Fibroblast of villous mesenchyme (primary cell): ENCODE measurements at regions not wholly inside any gene's neighbourhood (a gene's known extent, or its start where the extent isn't known, plus 50 kb on each side); places are given as distances from the start of the nearest gene placed in this dataset.

Source experiments
- DNase-seq: peaks from one replicate; pipeline ENCODE4 v3.0.0-alpha.2; 2010; ENCODE audit warnings: low read depth
- H3K4me3 ChIP-seq: 2 replicates; pipeline ENCODE4 v1.5.1; 2011; ENCODE audit warnings: low read depth, mild to moderate bottlenecking, low read length
- CTCF ChIP-seq: IDR thresholded peaks from 2 replicates; pipeline ENCODE4 v1.5.1; 2012; ENCODE audit warnings: low read depth, mild to moderate bottlenecking, low read length; ENCODE audit not compliant: insufficient read depth

- H3K4me3 ChIP-seq, result no peak overlapping the region
- TF ChIP-seq CTCF, result peak; percentile 43
- DNase-seq, result peak; percentile 38
These were observed 81.7 kb downstream of the WNT5A start for GRCh38 chr3:55405436-55405835.

- no peak for TF ChIP-seq CTCF
- no peak overlapping the region for H3K4me3 ChIP-seq
- DNase-seq, result peak; percentile 30
These were observed 84.1 kb downstream of the WNT5A start for GRCh38 chr3:55402886-55403609.

- H3K4me3 ChIP-seq, result no peak overlapping the region
- no peak for TF ChIP-seq CTCF
- DNase-seq, result peak; percentile 50
These were observed 106.5 kb downstream of the WNT5A start for GRCh38 chr3:55380561-55380960.

- TF ChIP-seq CTCF, result no peak
- DNase-seq, result no peak
- H3K4me3 ChIP-seq, result no peak overlapping the region
These were observed 110.3 kb downstream of the WNT5A start for GRCh38 chr3:55376753-55377347.

- no peak for DNase-seq
- TF ChIP-seq CTCF, result no peak
- no peak overlapping the region for H3K4me3 ChIP-seq
These were observed 113.7 kb downstream of the WNT5A start for GRCh38 chr3:55373423-55373822.

- no peak for TF ChIP-seq CTCF
- DNase-seq, result peak; percentile 53
- H3K4me3 ChIP-seq, result no peak overlapping the region
These were observed 116.8 kb downstream of the WNT5A start for GRCh38 chr3:55370272-55370671.
